IPS-15b (cell line): ENCODE measurements at regions not wholly inside any gene's neighbourhood (a gene's known extent, or its start where the extent isn't known, plus 50 kb on each side); places are given as distances from the start of the nearest gene placed in this dataset.

Source experiments
- H3K27me3 ChIP-seq: one replicate; pipeline ENCODE4 v1.6.1; 2013; ENCODE audit warnings: low read length; ENCODE audit not compliant: control insufficient read depth, insufficient read depth
- H3K36me3 ChIP-seq: one replicate; pipeline ENCODE4 v1.6.1; 2013; ENCODE audit warnings: low read length; ENCODE audit not compliant: control insufficient read depth, insufficient read depth
- H3K4me1 ChIP-seq: one replicate; pipeline ENCODE4 v1.6.1; 2013; ENCODE audit warnings: mild to moderate bottlenecking, low read length; ENCODE audit not compliant: control insufficient read depth, insufficient read depth
- H3K4me3 ChIP-seq: one replicate; pipeline ENCODE4 v1.5.1; 2013; ENCODE audit warnings: low read depth, low read length
- H3K9ac ChIP-seq: one replicate; pipeline ENCODE4 v1.6.1; 2013; ENCODE audit warnings: low read depth, mild to moderate bottlenecking, low read length
- H3K9me3 ChIP-seq: one replicate; pipeline ENCODE4 v1.6.1; 2013; ENCODE audit warnings: mild to moderate bottlenecking, low read length; ENCODE audit not compliant: control insufficient read depth, insufficient read depth

DNA sequence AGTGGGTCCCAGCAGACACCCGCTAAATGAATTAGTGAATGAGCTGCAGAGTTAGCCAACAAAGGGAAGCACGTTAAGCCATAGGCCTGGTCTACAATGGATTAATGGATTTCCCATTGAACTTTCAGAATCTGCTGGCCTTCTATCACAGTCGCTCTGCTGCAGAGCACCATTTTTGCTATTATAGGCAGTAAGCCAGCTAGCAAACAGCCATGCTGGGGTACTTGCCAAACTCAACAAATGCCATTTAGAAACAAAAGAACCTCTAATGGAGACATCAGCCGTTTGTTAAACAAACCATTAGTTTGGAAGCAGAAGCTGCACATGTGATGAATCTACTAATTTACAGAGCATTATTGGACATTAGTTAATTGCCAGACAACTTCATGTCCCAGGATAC is 181.1 kb upstream of the STXBP6 start:
- H3K4me3 ChIP-seq, result no peak overlapping the region
- no peaks in the 10 kb centered on the region for H3K27me3 ChIP-seq
- H3K36me3 ChIP-seq, result no peaks in the 10 kb centered on the region
- no peaks in the 10 kb centered on the region for H3K4me1 ChIP-seq
- no peak overlapping the region for H3K9ac ChIP-seq
- no peaks in the 10 kb centered on the region for H3K9me3 ChIP-seq

DNA sequence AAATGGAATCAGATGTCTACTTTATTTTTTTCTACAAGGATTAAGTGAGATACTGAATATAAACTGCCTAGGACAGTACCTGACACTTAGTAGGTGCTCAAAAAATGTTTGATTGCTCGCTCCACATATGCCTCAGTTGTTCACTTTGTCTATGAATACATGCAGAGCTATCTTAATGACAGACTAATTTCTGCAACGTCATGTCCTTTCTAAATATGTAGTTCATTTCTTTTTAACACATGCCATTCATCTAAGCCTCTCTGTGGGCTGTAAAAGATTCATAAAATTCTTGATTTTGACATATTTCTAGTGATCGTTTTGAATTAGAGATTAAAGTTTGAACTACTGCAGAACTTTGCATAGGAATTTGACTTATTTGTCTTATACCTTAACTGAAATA is 176.3 kb upstream of the STXBP6 start:
- Histone ChIP-seq H3K4me1 (no peaks in the 10 kb centered on the region), H3K9me3 (no peaks in the 10 kb centered on the region), H3K27me3 (no peaks in the 10 kb centered on the region), H3K36me3 (no peaks in the 10 kb centered on the region), H3K9ac (no peak overlapping the region), H3K4me3 (no peak overlapping the region)

DNA sequence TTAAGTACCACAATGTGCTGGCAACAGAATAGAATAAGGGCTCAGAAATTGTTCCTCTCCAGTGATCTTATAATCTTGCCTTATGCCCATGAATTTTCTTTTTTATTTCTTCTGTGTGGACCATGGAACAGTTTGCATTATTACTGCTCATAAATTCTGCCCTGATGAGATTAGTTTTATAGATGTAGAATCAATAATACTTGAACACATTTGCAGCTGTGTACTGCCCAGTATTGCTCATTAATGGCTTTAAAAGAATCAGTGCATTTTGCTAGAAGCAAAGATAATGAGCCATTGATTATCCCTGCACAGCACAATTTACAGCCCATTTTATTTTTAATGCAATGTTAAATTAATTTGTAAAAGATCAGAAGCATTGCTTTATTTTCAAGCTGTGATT is 172.3 kb upstream of the STXBP6 start:
- H3K36me3 ChIP-seq, result no peaks in the 10 kb centered on the region
- no peaks in the 10 kb centered on the region for H3K27me3 ChIP-seq
- no peaks in the 10 kb centered on the region for H3K4me1 ChIP-seq
- no peak overlapping the region for H3K4me3 ChIP-seq
- H3K9ac ChIP-seq, result no peak overlapping the region
- no peaks in the 10 kb centered on the region for H3K9me3 ChIP-seq

DNA sequence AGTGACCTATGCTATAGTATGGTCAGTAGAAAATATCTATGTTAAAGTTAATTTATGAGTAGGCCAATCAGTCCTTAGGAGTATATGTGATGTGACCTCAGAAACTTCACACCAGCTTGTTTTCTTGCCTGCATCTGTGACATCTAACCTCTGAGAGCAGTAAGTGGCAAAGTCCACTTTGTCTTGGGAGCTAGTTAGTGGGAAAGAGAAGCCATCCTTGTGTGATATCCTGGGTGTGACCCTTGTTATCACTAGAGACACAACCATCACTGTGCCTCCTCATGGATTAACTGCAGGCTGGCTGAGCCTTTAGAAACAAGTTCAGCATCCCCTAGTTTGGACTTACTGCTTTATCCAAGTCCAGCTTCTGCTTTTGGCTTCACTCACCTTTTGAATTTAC is 170.6 kb upstream of the STXBP6 start:
- Histone ChIP-seq H3K9me3 (no peaks in the 10 kb centered on the region), H3K27me3 (no peaks in the 10 kb centered on the region), H3K36me3 (no peaks in the 10 kb centered on the region), H3K4me1 (no peaks in the 10 kb centered on the region), H3K4me3 (no peak overlapping the region), H3K9ac (no peak overlapping the region)

DNA sequence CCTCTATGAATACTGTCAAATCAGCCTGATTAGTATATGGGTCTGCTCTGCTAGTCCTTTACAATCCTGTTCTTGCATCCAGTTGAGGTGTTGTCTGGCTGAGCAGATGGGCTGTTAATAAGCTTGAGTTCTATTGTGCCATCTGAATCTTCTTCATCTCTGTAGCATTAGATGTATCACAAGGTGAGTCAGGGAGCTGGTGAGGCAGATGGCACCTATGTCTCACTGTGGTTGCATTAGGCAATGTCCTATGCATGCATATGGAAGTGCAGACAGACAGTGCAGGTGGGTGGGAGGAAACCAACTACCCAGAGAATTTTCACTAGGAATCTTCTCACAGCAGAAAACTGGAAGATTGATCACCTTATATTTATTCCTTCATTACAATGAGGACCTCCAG is 165.7 kb upstream of the STXBP6 start:
- no peak overlapping the region for H3K4me3 ChIP-seq
- no peaks in the 10 kb centered on the region for H3K36me3 ChIP-seq
- no peaks in the 10 kb centered on the region for H3K4me1 ChIP-seq
- no peaks in the 10 kb centered on the region for H3K9me3 ChIP-seq
- H3K27me3 ChIP-seq, result no peaks in the 10 kb centered on the region
- no peak overlapping the region for H3K9ac ChIP-seq

DNA sequence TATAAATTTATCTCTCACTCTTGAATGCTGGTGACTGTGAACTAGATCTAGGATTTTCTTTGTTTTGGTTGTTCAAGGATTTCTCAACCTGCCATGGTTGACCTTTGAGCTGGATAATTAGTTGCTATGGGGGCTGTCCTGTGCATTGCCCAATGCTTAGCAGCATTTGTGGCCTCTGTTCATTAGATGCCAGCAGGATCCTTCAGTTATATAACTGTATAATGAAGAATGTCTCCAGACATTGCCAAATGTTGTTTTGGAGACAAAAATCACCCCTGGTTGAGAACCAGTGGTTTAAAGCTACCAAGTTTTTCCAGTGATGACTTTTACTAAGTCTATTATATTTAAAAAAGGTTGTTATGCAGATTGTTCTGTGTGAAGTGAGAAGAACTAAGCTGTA is 147.9 kb upstream of the STXBP6 start:
- Histone ChIP-seq H3K4me1 (no peaks in the 10 kb centered on the region), H3K4me3 (no peak overlapping the region), H3K9me3 (no peaks in the 10 kb centered on the region), H3K27me3 (no peaks in the 10 kb centered on the region), H3K36me3 (no peaks in the 10 kb centered on the region), H3K9ac (no peak overlapping the region)

DNA sequence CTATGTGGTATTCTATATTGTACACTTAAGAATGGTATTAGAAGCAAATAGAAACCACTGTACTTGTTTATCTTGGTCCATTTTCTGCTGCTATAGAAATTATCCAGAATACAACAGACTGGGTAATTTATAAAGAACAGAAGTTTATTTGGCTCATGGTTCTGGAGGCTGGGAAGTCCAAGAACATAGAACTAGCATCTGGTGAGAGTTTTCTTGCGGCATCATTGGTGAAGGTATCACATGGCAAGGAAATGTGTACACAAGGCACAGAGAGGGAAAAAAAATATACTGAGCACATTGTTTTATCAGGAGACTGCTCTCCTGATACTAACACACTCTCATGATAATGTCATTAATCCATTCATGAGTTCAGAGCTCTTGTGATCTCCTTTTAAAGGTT is 130.3 kb upstream of the STXBP6 start:
- no peaks in the 10 kb centered on the region for H3K9me3 ChIP-seq
- no peak overlapping the region for H3K4me3 ChIP-seq
- H3K4me1 ChIP-seq, result no peaks in the 10 kb centered on the region
- H3K36me3 ChIP-seq, result no peaks in the 10 kb centered on the region
- H3K9ac ChIP-seq, result no peak overlapping the region
- no peaks in the 10 kb centered on the region for H3K27me3 ChIP-seq

DNA sequence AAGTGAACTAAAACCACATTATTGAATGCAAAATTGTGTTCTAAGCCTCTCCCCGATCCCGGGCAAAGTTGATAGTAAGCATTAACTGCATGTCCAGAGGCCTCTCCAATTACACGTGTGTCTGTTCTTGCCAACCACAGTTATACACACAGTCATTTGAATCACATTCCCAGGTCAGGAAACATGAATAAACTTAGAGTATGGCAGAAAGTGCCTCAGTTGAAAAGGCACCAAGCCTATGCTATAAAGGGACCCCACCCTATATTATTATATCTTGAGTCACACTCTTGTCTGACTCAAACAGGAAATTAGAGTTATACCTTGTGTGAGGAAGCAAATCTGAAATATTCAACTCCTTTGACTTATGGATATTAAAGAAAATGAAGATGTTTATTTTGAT is 128.3 kb upstream of the STXBP6 start:
- Histone ChIP-seq H3K27me3 (no peaks in the 10 kb centered on the region), H3K36me3 (no peaks in the 10 kb centered on the region), H3K9ac (no peak overlapping the region), H3K4me1 (no peaks in the 10 kb centered on the region), H3K4me3 (no peak overlapping the region), H3K9me3 (no peaks in the 10 kb centered on the region)

DNA sequence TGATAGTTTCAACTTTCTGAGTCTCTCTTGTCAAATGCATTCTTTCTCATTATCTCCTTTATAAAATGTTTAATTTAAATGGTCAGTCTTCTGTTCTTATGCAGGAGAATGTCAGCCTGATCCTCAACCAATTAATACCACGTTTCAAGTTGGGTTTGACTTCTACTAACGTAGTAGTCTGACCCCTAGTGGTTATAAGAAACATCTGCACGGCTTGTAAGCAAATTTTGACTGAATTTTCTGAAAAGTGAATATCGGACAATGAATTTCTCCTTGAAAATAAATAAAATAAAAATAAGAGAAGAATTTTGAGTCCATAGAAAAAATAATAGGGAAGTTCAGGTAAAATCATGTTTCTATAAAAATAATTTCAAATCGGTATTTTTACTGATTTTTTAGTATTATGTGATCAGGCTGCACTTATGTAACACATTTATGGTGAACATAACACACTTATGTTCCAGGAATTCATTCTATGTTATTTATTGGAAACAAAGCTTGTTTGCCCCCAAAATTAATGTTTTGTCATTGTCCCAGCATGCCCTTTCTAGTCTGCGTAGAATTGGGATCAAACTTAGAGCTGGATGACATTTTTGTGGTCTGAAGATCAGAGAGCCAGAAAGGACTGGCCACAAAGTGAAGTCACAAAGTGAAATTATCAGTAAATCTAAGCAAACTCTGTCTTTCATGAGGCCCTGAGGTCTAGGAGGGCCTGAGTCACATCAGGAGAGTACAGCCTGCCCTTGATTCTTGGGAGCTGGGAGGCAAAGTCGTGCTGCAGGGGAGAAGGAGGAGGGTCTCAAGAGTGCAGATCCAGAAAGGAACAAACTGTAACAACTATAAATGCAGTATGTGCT is 101.2 kb upstream of the STXBP6 start:
- Histone ChIP-seq H3K27me3 (no peaks in the 10 kb centered on the region), H3K4me1 (no peaks in the 10 kb centered on the region), H3K36me3 (no peaks in the 10 kb centered on the region), H3K4me3 (no peak overlapping the region), H3K9me3 (no peaks in the 10 kb centered on the region), H3K9ac (no peak overlapping the region)

DNA sequence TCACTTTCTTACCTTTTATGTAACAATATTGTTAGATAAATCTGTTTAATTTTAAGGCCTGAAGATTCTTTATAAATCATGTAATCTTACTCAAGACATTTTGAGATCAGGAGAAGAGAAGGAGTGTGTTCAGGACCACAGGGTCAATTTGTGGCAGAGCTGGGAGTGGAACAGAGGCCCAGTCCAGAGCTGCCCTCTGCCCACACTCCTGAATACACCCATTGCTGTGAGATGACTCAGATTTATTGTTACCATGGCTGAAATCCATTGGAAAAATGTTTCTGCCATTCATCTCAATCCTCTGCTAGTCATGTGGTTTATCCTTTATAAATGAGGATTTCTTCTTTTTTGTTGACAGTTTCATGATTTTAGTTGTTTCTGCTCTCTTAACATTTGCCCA is 100.5 kb upstream of the STXBP6 start:
- no peak overlapping the region for H3K9ac ChIP-seq
- H3K4me1 ChIP-seq, result no peaks in the 10 kb centered on the region
- H3K4me3 ChIP-seq, result no peak overlapping the region
- no peaks in the 10 kb centered on the region for H3K9me3 ChIP-seq
- H3K27me3 ChIP-seq, result no peaks in the 10 kb centered on the region
- H3K36me3 ChIP-seq, result no peaks in the 10 kb centered on the region

DNA sequence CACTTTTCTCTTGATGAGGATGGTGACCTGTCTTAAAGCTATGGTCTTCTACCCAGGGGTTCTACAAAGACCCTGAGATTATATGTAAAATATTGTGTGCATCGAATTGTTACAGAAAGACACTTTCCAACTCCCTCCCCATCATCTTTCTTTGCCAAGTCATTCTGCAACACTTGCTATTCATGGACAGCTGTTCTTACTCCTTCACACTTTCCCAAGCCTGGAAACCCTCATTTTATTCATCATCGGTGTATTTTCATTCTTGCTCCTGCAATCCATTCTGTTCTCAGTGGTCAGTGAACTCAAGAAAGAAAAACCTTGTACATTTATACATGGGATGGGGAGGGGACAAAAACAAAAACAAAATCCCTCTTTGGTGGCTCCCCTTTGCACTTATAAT is 90.5 kb upstream of the STXBP6 start:
- Histone ChIP-seq H3K27me3 (no peaks in the 10 kb centered on the region), H3K9ac (no peak overlapping the region), H3K9me3 (no peaks in the 10 kb centered on the region), H3K4me3 (no peak overlapping the region), H3K4me1 (peaks cover 3% of the 10 kb centered on the region), H3K36me3 (no peaks in the 10 kb centered on the region)

DNA sequence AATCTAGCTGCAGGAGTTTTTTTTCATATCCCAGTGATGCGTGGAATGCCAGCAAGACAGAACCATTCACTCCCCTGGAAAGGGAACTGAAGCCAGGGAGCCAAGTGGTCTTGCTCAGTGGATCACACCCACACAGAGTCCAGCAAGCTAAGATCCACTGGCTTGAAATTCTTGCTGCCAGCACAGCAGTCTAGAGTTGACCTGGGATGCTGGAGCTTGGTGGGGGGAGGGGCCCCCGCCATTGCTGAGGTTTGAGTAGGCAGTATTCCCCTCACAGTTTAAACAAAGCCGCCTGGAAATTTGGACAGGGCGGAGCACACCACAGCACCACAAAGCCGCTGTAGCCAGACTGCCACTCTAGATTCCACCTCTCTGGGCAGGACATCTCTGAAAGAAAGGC is 86.9 kb upstream of the STXBP6 start:
- no peaks in the 10 kb centered on the region for H3K36me3 ChIP-seq
- H3K4me1 ChIP-seq, result peaks cover 3% of the 10 kb centered on the region
- H3K9ac ChIP-seq, result no peak overlapping the region
- no peaks in the 10 kb centered on the region for H3K9me3 ChIP-seq
- peaks cover 9% of the 10 kb centered on the region for H3K27me3 ChIP-seq
- H3K4me3 ChIP-seq, result no peak overlapping the region
